GM18907 (cell line): ENCODE measurements at regions not wholly inside any gene's neighbourhood (a gene's known extent, or its start where the extent isn't known, plus 50 kb on each side); places are given as distances from the start of the nearest gene placed in this dataset.
"Not testable (repeated sequence)": the region's sequence is repeated elsewhere in the genome, so short reads cannot be mapped to it uniquely, and the experiment has no call there.

ENCODE experiments used
- ATAC-seq: cut with Tn5 transposase; IDR thresholded peaks from one replicate; pipeline ENCODE4 v1.9.1; 2021; ENCODE audit warnings: mild to moderate bottlenecking, moderate library complexity; ENCODE audit not compliant: unreplicated experiment

GRCh38 chr4:27075603-27076002 is 215.0 kb downstream of the STIM2 start:
- not testable (repeated sequence) for ATAC-seq

DNA sequence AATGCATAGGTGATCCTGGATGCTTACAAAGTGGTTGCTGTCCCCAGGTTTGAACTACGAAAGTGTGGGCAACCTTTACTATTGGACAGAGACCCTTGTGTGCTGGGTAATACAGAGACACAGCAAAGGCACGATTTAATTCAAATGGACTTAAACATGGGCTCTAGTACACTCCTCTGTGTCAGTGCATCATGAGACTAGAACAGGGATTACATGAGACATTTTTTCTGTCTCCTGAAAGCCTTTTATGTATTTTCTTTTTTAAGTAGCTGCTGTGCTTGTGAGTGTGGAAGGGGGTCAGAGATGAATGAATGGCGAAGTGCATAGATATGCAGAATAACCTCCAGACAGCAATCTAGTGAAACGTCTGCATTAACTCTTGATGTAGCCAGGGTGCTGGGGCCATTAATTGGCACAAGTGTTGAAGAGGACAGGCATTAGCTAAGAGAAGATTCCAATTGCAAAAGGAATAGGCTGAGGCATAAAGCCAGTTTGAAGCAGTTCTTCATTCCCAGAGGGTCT is 218.4 kb downstream of the STIM2 start:
- no peak for ATAC-seq

DNA sequence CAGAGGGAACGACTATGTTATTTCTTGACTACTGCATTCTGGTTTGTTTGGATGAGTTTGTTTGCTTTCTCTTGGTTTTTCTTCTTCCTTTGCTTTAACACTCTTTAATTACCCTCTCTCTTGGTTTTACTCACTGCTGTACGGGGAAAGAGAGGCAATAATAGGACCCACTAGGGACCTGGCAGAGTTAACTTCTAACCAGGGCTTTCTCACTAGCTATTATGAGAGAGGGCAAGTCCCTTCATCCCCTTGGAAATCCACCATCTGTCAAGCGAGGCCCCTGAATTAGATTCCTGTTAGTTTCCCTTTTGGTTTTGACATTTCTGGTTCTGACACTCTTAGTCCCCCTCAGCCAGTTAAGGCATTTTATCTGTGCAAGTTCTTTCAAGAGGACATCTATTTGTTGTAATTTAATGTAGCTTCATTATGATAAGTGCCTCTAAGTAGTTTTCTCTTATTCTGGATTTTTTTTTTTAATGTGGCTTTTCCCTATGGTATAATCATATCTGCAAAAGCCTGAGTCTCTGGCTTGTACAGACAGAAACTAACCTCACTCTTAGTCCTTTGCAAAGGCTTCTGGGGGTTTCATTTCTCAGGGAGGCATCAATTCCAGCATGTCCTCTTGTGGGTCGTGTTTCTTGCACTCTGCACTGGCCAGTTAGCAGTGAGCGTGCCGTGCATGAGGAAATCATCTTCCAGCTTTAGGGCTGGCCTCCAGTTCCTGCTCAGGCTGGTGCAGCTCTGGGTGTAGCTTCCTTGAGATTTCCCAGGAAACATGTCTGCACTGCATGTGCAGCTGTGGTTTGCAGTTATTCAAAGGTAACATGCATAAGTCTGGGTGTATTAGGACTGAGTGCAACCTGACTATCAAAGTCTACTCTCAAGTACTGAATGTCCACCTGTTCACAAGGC is 221.3 kb downstream of the STIM2 start:
- ATAC-seq, result peak; percentile 76

- no peak for ATAC-seq
Observed at GRCh38 chr4:27082776-27083175, 222.1 kb downstream of the STIM2 start.

GRCh38 chr4:27084685-27085361 is 224.2 kb downstream of the STIM2 start:
- ATAC-seq, result no peak

DNA sequence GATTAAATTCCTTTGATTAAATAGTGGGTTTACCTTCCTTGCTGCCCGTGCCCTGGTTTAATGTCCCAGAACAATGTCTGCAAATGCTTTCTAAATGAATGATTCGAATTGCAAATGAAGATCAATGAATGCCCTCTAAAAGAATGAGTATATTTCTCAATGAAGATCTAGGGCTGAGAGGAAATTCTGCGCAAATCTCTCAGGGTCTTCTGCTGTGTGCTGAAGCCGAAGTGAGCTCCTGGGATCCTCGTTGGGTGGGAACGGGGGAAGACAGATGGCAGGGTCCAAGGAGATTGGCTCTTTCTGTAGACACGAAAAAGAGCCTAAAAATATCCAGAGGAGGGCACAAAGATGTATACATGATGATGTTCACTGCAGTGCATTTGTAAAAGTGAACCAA is 224.8 kb downstream of the STIM2 start:
- no peak for ATAC-seq

- ATAC-seq, result no peak
Observed at GRCh38 chr4:27087306-27088045, 226.8 kb downstream of the STIM2 start.

DNA sequence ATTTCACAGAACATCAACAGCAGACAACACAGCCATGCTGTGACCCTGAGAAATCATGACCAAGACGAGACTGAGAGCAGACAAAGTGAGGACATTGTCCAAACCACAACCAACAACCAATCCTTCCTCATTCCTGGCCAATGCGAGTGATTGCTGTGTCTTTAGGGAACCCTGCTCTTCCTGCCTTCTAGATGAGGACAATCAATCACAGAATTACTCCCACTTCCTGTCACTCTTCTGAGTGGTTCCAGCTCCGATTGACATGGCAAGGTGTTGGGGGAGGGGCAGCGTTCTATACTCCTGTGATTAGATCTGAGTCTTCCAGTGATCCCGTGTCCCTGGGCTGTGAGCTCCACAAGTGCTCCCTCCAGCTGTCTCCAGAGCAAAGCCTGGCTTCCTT is 227.8 kb downstream of the STIM2 start:
- ATAC-seq, result no peak

GRCh38 chr4:27089186-27089585 is 228.5 kb downstream of the STIM2 start:
- ATAC-seq, result no peak

GRCh38 chr4:27090406-27090805 is 229.8 kb downstream of the STIM2 start:
- ATAC-seq, result no peak

DNA sequence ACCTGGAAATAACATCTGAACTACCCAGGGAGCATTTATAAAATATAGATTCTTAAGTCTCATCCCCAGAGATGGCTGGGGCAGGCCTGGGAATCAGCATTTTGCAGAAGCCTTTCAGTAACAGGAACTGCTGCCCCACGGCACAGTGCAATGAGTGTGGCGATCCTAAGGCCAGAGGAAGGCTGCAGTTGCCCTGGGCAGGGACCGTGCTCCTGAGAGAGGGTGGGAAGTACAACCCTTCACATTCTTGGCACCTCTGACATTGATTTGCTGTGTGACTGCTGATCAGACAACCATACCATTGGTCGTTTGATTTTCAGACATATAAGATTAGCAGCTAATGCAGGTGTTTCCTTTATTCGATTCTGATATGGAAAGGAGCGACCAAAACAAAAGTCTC is 233.6 kb downstream of the STIM2 start:
- ATAC-seq, result no peak

- ATAC-seq, result no peak
Observed at GRCh38 chr4:27094783-27095182, 234.1 kb downstream of the STIM2 start.

DNA sequence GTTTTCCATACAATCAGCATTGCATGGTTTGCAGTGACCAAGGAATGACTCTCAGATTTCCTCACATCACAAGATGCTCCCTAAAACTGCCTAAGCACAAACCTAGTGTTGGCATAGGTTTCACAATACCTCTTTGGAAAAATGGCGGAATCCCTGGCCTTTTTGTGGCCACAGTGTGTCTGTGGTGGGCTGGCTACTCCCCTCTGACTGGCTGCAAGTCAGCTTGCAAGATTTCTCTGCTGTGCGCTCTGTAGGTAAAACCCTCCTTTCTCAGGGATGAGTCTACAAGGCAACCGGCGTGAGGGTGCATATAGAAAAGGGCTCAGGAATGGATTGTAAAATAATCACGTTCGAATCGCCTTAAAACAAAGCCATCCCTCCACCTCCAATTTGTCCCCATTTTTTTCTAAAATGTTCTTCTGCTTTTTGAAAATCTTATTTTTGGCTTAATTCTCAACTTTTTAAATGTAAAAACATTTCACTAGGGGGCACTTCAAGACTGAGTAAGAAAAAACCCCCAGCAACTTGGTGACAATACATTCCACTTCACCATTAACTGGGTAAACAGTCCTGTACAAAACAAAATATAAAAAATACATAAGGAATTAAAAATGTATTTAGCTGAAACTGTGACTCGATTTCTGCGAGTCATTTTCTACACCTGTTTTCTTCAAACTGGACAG is 235.6 kb downstream of the STIM2 start:
- ATAC-seq, result no peak

DNA sequence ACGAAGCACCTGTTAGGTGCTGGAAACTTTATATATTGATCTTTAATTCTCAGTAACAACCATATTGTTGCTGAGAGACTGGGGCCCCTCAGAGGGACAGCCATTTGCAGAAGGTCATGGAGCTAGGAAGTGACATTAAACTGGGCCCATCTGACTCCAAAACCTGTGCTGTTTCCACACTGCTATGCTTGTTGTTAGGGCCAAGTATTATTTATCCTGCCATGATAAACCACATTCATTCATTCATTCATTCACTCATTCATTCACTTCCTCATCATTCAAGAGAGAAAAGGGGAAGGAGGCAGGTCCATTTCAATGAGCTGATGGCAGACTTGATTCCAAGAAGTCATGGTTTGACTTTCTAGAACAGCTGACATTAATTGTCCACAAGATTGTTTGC is 237.4 kb downstream of the STIM2 start:
- no peak for ATAC-seq

DNA sequence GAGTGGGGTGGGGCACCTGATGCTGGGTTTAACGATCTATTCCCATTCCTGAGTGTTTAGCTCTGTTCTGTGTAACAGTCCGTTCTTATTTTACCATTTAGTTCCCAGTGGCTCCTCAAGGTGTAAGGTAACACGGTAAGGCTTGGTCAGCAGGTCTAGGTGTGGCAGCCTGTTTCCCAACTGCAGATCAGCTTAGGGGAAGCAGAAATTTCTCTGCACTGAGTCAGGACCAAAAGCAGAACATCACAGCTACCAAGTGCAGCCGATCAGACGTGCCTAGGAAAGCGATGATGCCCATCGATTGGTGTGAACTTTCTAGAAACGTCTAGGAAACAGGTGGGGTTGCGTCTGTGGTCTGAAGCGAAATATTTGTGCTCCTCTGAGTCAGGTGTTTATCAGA is 240.1 kb downstream of the STIM2 start:
- no peak for ATAC-seq

- no peak for ATAC-seq
Observed at GRCh38 chr4:27101126-27101525, 240.5 kb downstream of the STIM2 start.

- no peak for ATAC-seq
Observed at GRCh38 chr4:27101561-27101960, 240.9 kb downstream of the STIM2 start.

GRCh38 chr4:27111627-27112026 is 251.0 kb downstream of the STIM2 start:
- ATAC-seq, result no peak

DNA sequence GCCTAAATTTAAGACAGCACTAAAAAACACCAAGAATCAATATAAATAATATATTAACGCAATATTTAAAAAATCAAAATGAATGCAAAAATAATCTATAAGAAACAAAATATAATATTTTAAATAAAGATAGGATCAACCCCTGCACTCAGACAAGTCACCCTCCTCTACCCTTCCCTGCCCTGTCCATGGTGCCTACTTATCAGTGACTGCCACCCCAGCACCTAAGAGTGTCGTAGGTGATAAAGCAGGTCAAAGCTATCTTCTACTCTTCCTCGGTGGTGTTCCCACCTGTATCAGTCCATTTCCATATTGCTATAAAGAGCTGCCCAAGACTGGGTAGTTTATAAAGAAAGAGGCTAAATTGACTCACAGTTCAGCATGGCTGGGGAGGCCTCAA is 251.9 kb downstream of the STIM2 start:
- ATAC-seq, result no peak

- ATAC-seq, result no peak
Observed at GRCh38 chr4:27115221-27115620, 254.6 kb downstream of the STIM2 start.

- ATAC-seq, result no peak
Observed at GRCh38 chr4:27117453-27117852, 256.8 kb downstream of the STIM2 start.
